GM12865 (cell line): ENCODE measurements at regions not wholly inside any gene's neighbourhood (a gene's known extent, or its start where the extent isn't known, plus 50 kb on each side); places are given as distances from the start of the nearest gene placed in this dataset.

ENCODE experiments used
- DNase-seq: peaks from one replicate; pipeline ENCODE4 v3.0.0; 2010; ENCODE audit warnings: low read depth
- H3K4me3 ChIP-seq: 2 replicates; pipeline ENCODE4 v1.5.1; 2011; ENCODE audit warnings: mild to moderate bottlenecking, low read depth, low read length, control low read depth
- TF ChIP-seq, protein P1 (sequence below): IDR thresholded peaks from 2 replicates; pipeline ENCODE4 v1.5.1; 2011; ENCODE audit warnings: low read length, control low read depth, low read depth, inconsistent platforms; ENCODE audit not compliant: insufficient read depth; ENCODE audit errors: missing control alignments

DNA sequence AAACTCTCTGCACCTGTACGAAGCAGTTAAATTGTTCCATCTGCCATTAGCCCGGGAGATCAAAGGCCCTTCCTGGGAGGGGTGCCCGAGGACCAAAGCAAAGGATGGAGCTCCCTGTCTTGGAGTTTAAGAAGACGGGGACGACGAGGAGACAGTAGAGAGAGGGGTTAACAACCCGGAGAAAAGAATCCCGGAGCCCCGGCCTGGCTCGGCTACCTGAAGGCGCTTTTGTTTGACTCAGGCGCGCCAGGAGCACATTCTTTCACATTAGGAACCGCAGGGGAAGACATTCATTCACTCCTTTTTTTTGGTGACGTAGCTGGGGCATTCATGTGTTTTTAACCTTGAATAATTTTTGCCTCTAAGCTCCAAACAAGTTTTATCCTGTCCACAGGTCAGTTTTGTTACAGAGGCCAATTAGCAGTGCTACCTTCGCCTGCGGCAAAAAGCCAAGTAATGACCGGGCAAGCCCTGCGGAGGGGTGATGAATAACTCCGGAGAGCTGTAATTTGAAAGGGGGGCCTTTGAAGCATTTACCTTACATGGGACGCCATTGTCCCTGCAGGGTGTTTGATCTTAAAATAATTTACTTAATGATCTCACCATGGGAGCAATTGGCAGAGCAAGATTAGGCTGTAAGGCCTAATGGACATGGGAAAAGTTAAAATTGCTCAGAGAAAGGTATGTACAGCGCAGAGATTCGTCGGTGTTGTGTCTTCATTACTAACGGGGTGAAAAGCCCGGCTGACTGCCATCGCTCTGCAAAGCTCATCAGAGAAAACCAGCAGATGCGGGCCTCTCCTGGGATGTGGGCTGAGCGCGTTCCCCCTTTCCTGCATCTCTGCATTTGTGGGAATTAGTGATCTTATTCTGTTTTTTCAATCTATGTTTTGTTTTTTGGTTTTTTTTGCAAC, 258.0 kb upstream of the SP4 start:
- H3K4me3 ChIP-seq, result no peak overlapping the region
- no peak for DNase-seq
- TF ChIP-seq, protein P1, sequence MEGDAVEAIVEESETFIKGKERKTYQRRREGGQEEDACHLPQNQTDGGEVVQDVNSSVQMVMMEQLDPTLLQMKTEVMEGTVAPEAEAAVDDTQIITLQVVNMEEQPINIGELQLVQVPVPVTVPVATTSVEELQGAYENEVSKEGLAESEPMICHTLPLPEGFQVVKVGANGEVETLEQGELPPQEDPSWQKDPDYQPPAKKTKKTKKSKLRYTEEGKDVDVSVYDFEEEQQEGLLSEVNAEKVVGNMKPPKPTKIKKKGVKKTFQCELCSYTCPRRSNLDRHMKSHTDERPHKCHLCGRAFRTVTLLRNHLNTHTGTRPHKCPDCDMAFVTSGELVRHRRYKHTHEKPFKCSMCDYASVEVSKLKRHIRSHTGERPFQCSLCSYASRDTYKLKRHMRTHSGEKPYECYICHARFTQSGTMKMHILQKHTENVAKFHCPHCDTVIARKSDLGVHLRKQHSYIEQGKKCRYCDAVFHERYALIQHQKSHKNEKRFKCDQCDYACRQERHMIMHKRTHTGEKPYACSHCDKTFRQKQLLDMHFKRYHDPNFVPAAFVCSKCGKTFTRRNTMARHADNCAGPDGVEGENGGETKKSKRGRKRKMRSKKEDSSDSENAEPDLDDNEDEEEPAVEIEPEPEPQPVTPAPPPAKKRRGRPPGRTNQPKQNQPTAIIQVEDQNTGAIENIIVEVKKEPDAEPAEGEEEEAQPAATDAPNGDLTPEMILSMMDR, result no peak

DNA sequence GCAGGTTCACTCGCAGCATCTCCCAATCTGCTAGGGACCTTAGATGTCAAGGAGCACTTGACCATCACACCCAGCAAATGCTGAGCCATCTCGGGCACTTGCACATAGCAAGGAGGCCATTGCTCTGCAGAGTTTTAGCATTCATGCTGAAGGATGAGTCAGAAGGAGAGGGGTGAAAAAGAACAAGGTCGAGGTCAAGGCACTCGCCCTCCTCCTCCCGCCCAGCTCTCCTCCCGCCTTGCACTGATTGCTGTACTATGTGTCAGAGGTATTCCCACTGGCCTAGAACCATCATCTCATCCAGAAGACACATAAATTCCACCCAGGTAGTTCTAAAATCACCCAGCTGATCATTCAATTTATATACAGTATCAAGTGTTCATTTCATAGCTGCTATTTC, 255.1 kb upstream of the SP4 start:
- no peak for DNase-seq
- H3K4me3 ChIP-seq, result no peak overlapping the region
- TF ChIP-seq, protein P1, result no peak

GRCh38 chr7:21173436-21173835, 254.4 kb upstream of the SP4 start:
- TF ChIP-seq, protein P1, result no peak
- no peak for DNase-seq
- no peak overlapping the region for H3K4me3 ChIP-seq

- TF ChIP-seq, protein P1, result no peak
- DNase-seq, result no peak
- H3K4me3 ChIP-seq, result no peak overlapping the region
Observed at GRCh38 chr7:21175714-21176113, 252.2 kb upstream of the SP4 start.

GRCh38 chr7:21184942-21185652, 242.8 kb upstream of the SP4 start:
- DNase-seq, result no peak
- TF ChIP-seq, protein P1, result no peak
- no peak overlapping the region for H3K4me3 ChIP-seq

GRCh38 chr7:21185653-21186265, 242.1 kb upstream of the SP4 start:
- TF ChIP-seq, protein P1, result no peak
- H3K4me3 ChIP-seq, result no peak overlapping the region
- peak; percentile 10 for DNase-seq
